ENCODE measurements at regions not wholly inside any gene's neighbourhood (a gene's known extent, or its start where the extent isn't known, plus 50 kb on each side); places are given as distances from the start of the nearest gene placed in this dataset.
"Not testable (repeated sequence)": the region's sequence is repeated elsewhere in the genome, so short reads cannot be mapped to it uniquely, and the experiment has no call there.

- FAIRE-seq (peak; percentile 31), DNase-seq (ENCODE audit: extremely low spot score, insufficient read length, low read depth) (no peak)
Measured at GRCh38 chr10:62688971-62689700, 115.4 kb upstream of the ADO start.

GRCh38 chr10:62689712-62690111 is 114.8 kb upstream of the ADO start:
- FAIRE-seq (peak; percentile 87), DNase-seq (ENCODE audit: extremely low spot score, insufficient read length, low read depth) (no peak)

- DNase-seq (ENCODE audit: extremely low spot score, insufficient read length, low read depth) = no peak
- FAIRE-seq = peak; percentile 73
Measured at GRCh38 chr10:62690703-62691102, 113.8 kb upstream of the ADO start.

GRCh38 chr10:62691336-62691735 is 113.2 kb upstream of the ADO start:
- FAIRE-seq (peak; percentile 77), DNase-seq (ENCODE audit: extremely low spot score, insufficient read length, low read depth) (no peak)

- no peak for FAIRE-seq
Measured at GRCh38 chr10:62692085-62692484, 112.4 kb upstream of the ADO start.

GRCh38 chr10:62693306-62693705 is 111.2 kb upstream of the ADO start:
- DNase-seq (ENCODE audit: extremely low spot score, insufficient read length, low read depth) (no peak), FAIRE-seq (no peak)

More at GRCh38 chr10:62692085-62692484, 112.4 kb upstream of the ADO start:
- DNase-seq (ENCODE audit: extremely low spot score, insufficient read length, low read depth) = no peak

- DNase-seq (ENCODE audit: extremely low spot score, insufficient read length, low read depth) (no peak), FAIRE-seq (peak; percentile 41)
Measured at GRCh38 chr10:62694537-62695126, 109.9 kb upstream of the ADO start.

GRCh38 chr10:62696798-62697197 is 107.7 kb upstream of the ADO start:
- DNase-seq (ENCODE audit: extremely low spot score, insufficient read length, low read depth) = no peak
- FAIRE-seq = peak; percentile 33

GRCh38 chr10:62699148-62699547 is 105.4 kb upstream of the ADO start:
- DNase-seq (ENCODE audit: extremely low spot score, insufficient read length, low read depth) = no peak
- FAIRE-seq = no peak

GRCh38 chr10:62704121-62704520 is 100.4 kb upstream of the ADO start:
- not testable (repeated sequence) for DNase-seq (ENCODE audit: extremely low spot score, insufficient read length, low read depth); FAIRE-seq

GRCh38 chr10:62705789-62706188 is 98.7 kb upstream of the ADO start:
- FAIRE-seq (no peak), DNase-seq (ENCODE audit: extremely low spot score, insufficient read length, low read depth) (no peak)

- peak; percentile 87 for FAIRE-seq
- no peak for DNase-seq (ENCODE audit: extremely low spot score, insufficient read length, low read depth)
Measured at GRCh38 chr10:62707810-62708209, 96.7 kb upstream of the ADO start.

- peak; percentile 86 for FAIRE-seq
- DNase-seq (ENCODE audit: extremely low spot score, insufficient read length, low read depth) = no peak
Measured at GRCh38 chr10:62708569-62708968, 96.0 kb upstream of the ADO start.

GRCh38 chr10:62709200-62709599 is 95.3 kb upstream of the ADO start:
- FAIRE-seq = peak; percentile 59
- DNase-seq (ENCODE audit: extremely low spot score, insufficient read length, low read depth) = no peak

GRCh38 chr10:62710182-62710581 is 94.3 kb upstream of the ADO start:
- DNase-seq (ENCODE audit: extremely low spot score, insufficient read length, low read depth) (no peak), FAIRE-seq (peak; percentile 92)

GRCh38 chr10:62715383-62715782 is 89.1 kb upstream of the ADO start:
- DNase-seq (ENCODE audit: extremely low spot score, insufficient read length, low read depth) = no peak
- no peak for FAIRE-seq

GRCh38 chr10:62718585-62718984 is 85.9 kb upstream of the ADO start:
- no peak for FAIRE-seq
- no peak for DNase-seq (ENCODE audit: extremely low spot score, insufficient read length, low read depth)

GRCh38 chr10:62719061-62719460 is 85.5 kb upstream of the ADO start:
- DNase-seq (ENCODE audit: extremely low spot score, insufficient read length, low read depth) (no peak), FAIRE-seq (no peak)

GRCh38 chr10:62721687-62722086 is 82.8 kb upstream of the ADO start:
- no peak for FAIRE-seq

GRCh38 chr10:62723375-62723774 is 81.1 kb upstream of the ADO start:
- FAIRE-seq = no peak

More at GRCh38 chr10:62721687-62722086, 82.8 kb upstream of the ADO start:
- no peak for DNase-seq (ENCODE audit: extremely low spot score, insufficient read length, low read depth)

GRCh38 chr10:62724465-62724864 is 80.1 kb upstream of the ADO start:
- FAIRE-seq (no peak), DNase-seq (ENCODE audit: extremely low spot score, insufficient read length, low read depth) (no peak)

More at GRCh38 chr10:62723375-62723774, 81.1 kb upstream of the ADO start:
- no peak for DNase-seq (ENCODE audit: extremely low spot score, insufficient read length, low read depth)

- FAIRE-seq (peak; percentile 80), DNase-seq (ENCODE audit: extremely low spot score, insufficient read length, low read depth) (no peak)
Measured at GRCh38 chr10:62726142-62726541, 78.4 kb upstream of the ADO start.
